NCI-H774 (cell line): ENCODE measurements at regions not wholly inside any gene's neighbourhood (a gene's known extent, or its start where the extent isn't known, plus 50 kb on each side); places are given as distances from the start of the nearest gene placed in this dataset.

ENCODE experiments used
- DNase-seq: peaks from one replicate; lab custom pipeline; 2025; lab: John Stamatoyannopoulos, UW

DNA sequence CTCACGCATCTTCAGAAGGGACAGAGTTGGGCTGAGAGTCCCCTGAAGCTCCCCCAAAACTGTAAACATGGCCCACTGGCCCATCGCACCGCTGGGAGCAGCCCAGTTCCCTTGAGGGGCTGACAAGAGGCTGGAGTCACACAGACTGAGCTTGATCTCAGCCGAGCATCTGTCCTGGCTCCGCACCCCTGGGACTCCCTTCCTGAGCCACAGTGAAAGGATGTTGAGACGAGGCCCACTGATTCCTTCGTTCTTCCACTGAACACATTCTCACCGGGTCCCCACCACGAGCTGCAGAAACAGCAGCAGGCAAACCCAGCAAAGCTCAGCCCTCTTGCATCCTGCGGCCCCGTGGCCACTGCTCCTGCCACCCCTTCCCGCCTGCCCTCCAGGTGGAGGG lies 145.9 kb upstream of the CIBAR2 start:
- no peak for DNase-seq

DNA sequence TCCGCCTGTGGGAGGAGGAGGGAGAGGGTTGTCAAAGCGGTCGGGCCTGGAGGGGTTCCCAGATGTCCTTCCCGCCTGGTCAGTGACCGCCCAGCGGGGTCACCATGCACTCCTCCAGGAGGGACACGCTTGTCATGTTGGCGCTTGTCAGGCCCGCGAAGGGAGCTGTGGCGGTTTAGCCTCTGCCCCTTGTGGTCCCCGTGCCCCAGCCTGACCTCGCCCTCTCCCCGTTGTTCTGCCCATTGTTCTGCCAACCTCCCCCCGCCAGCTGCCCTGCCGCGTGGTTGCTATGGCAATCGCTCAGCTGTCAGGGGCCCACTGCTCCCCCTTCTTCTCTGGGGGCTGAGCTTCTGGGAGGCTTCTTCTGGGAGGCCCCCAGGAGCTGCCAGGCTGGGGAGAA lies 146.4 kb upstream of the CIBAR2 start:
- no peak for DNase-seq

DNA sequence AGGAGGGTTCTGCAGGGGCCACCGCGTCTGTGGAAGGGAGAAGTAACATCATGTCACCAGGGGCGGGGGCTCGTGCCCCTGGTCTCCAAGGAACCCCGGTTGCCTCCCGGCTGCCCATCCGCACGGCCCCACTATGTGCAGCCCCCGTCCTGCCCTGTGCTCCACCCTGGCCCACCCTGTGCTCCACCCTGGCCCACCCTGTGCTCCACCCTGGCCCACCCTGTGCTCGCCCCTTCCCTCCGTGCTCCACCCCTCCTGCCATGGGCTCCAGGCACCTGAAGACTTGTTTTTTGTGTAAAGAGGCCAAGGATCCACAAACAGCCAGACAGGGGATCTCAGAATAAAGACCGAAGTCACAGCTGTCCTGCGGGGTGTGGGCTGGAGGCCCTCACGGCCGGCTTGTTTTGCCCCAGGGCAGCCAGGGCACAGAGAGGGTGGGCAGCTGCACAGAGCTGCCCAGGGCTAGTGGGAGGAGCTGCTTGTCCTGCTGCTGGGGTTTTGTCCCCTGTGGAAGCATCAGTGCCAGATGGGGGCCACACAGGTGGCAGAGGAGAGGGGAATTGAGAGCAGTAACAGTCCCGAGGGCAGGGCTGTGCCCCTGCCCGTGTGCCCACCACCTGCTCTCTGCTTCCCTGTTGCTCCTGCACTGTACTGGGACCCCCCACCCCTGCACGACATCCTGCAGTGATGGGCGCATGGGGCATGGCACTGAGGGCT lies 147.0 kb upstream of the CIBAR2 start:
- no peak for DNase-seq

DNA sequence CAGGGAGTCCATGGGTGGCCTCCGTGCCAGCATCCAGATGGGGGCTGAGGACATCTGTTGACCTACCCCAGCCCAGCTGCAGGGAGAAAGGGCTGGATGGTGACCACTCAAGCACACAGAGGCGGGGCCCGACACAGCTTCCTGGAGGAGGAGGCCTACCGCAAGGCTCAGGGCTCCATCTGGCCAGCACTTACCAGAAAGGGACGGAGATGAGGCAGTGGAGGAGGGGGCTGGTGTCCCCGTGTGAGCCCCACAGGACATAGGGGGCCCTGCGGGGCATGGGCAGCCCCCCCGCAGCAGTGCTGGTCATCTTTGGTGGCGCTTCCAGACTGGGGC lies 147.5 kb upstream of the CIBAR2 start:
- DNase-seq = no peak

DNA sequence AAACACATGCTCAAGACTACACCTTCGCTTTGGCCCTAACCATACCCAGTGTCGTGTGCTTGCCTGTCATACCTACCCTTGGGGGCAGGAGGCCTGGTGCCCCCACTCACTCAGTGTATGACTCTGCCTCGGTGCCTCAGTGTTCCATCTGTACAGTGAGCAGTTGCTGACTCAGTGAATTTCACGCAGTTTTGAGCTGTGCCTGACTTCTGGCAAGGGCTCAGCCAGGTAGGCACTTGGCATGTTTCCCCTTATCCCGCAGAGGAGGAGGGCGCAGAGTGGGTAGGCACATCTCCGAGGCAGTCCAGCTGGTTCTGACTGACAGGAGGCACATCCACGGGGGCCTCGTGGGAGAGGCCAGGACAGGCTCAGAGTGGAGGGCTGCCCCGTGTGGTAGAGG lies 148.9 kb upstream of the CIBAR2 start:
- no peak for DNase-seq

DNA sequence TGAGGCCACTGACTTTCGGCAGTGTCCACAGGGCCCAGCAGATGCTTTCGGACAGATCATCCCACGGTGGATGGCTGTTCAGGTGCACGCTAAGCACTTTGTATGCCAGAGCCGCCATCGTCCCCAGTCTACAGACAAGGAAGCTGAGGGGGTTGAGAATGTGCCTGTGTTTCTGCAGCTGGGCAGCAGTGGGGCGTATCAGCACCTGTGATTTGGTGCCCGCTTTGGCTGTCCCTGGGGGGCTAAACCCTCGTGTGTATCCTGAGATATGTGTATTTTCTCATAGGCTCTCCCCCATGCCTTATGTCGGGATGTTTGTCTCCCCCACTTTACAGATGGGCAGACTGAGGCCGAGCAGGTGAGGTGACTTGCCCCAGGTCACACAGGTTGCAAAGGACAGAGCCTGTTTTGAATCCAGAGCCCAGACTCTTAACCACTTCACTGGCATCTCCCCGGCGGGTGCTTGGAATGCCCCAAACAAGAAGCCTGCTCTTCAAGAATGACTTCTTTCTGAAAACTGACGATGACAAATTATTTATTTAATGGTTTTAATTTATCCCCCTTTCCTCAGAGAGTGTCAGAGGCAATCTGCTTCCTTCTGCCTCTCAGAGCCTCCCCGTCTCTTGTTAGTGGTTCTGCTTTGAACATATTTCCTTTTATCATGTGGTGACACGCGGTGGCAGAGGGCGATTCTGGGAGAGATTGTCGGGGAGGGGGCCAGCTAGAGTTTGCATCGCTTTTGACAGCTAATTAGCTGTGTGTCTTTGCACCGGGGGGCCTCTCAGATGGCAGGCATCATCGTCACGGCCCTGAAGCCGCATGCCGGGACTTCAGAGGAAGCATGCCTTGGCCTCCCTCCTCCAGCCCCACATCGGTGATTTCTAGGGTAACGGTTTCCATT lies 149.6 kb upstream of the CIBAR2 start:
- no peak for DNase-seq

DNA sequence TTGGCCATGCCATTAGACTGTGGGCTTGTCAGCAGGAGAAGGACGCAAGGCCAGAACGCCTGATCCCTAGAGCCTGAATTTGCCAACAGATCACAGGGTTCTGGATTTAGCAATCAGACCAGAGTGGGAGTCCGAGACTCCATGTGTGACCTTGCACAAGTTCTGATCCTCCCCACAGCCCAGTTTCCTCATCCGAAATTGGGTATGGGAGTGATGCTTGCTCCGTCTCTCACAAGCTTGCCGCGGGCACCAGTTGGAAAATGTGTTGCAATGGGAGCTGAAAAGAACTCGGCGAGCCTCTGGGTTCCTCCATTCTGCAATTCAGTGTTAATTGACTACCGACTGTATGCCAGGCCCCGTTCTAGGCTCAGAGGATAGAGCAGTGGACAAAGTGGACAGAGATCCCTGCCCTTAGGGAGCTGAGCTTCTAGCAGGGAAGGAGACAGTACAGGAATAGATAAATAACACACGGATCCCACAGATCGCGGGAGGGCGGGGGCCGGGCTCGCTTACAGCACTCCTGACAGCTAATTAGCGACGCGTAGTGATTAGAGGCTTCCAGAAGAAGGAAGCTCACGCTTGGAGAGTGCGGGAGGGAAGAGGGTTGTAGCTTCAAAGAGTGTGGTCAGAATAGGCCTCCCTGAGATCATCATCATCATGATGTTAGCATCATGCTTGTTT lies 150.4 kb upstream of the CIBAR2 start:
- no peak for DNase-seq

DNA sequence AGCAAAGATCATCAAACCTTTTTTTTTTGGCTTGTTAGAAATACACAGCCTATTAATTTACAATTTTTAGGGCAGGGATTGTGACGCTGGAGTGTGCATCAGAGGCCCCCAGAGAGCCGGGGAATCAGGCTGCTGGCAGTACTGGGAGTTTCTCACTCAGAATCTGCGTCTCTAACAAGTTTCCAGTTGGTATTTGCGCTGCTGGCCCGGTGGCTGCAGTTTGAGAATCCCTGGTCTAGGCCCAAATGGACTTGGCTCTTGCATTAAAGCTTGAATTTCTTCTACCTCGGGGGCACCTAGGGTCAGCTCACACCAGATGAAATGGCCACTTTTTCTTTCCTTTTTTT lies 150.9 kb upstream of the CIBAR2 start:
- DNase-seq = no peak

DNA sequence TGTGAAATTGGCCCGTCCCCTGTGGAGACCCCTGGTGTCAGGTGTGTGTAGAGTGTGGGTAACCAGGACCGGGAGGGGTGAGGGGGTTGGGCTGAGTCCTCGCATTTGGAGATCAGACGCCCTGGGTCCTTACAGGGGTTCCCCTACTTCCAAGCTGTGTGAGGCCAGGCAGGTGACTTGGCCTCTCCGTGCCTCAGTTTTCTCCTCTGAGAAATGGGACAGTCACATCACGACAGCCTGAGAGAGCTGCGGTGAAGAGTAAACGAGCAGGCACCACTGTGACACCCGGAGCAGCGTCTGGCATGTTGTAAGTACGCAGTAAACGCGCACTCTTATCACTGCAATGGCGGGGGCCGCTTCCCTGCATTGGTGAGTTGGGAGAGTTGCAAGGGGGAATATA lies 152.5 kb upstream of the CIBAR2 start:
- DNase-seq = no peak

DNA sequence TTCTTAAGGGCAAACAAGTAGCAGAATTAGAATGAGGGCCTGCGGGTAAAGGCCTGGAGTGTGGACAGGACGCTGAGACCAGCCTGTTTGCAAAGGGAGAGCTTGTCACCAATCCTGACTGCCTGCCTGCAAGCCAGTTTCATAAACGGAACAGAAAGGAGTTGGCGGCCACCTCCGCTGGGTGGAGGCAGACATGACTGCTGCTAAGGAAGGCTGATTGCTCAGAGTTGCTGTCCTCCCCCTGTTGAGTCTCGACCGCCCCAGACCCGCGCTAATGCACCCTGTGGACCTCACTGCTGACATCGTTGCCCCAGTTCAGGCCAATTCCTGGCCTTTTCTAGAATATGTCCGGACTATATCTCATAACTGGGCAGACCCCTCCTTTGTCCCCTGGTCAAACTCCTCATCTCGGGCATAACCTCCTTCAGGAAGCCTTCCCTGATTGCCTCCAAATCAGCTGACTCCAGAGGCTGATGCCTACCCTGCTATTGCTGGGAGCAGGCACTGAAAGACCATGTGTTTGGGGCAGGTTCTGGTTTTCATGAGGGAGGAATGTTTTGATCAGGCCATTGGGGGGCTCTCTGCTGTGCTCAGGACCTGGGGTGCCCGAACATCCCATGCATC lies 153.0 kb upstream of the CIBAR2 start:
- DNase-seq = no peak

DNA sequence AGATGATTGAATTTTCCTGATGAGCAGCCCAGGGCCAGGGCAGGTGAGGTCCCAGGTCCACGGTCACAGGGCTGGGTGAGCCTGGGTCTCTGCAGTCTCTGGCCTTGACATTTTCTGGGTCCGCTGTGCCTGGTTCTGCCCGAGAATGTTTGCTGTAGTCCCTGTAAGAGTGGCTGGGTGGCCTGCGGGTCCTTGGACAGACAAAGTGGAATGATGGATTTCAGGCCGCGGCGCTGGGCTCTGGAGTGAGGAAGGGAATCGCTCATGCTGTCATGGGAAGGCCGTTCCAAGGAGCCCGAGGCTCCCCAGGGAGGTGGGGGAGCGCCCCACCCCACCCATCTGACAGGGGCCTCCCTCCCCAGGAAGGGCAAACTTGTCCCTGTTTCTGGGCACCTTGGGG lies 153.5 kb upstream of the CIBAR2 start:
- no peak for DNase-seq

DNA sequence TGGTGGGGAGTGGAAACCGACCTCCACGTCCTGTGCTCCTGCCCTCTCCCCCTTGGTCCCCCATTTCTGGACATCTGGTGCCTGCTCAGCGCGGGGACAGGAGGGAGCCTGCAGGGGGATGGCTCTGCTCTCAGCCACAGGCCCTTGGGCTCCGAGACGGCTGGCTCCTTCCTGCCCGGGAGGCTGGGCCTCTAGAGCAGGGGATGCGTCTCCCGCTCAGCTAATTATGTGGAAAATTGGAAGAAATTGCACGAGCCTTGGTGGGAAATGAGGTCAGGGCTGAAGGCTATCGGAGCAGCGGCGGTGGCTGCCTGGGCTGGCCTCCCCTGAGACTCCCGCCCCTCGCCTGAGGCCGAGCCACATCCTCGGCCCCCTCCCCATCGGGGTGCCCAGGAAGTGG lies 154.6 kb upstream of the CIBAR2 start:
- no peak for DNase-seq

DNA sequence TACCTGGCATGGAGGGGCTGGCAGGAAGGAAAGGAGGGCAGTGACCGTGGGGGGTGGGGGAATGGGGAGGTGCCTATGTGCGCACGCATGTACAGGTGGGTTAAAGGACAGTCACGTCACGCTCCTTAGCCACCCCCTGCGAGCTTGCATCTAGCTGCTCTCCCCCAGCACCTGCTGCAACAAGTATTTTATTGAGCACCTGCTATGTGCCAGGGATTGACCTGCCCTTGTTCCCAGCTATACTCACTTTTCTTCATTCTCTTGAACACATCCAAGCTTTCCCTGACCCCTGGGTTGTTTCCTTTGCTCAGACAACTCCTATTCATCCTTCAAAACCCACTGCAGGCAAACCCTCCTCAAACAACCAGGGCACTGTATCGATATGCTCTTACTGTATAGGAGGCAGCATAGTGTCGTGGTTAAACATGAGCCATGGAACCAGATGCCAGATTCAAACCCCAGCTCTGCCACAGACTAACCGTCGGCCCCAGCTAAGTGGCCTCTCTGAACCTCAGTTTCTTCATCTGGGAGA lies 155.2 kb upstream of the CIBAR2 start:
- no peak for DNase-seq

DNA sequence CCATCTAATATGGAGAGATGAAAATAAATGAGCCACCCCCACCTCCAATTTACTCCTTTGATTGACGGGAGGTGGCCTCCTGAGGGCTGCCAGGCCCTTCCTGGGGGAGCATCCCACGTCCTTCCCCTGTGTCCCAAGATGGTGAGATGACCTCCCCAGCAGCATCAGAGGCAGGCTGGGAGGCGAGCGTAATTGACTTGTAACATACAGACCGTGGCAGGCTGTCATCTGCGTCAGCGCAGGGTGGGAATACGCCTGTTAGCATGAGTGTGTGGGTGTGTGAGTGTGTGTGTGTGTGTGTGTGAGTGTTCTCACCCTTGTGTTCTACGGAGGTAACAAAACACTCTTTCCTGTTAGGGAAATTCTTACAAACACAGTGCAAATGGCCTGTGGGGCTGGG lies 156.9 kb upstream of the CIBAR2 start:
- no peak for DNase-seq

DNA sequence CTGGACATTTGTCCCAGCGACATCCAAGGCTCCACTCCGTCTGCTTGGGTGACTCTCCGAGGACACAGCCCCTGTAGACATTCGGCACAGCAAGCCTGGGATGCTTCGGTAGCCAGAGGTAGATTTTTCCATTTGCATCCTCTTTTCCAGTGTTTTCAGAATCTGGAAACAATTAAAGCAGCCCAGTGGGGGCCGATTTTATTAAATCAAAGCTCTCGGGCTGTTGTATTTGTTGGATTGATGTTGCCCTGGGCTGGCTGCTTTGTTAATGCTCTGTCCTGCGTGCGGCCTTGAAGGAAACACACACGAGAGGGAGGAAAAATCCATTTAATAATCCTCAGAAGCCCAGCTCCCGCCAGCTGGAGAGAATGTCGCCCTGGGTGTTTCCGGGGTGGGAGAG lies 158.1 kb upstream of the CIBAR2 start:
- no peak for DNase-seq

DNA sequence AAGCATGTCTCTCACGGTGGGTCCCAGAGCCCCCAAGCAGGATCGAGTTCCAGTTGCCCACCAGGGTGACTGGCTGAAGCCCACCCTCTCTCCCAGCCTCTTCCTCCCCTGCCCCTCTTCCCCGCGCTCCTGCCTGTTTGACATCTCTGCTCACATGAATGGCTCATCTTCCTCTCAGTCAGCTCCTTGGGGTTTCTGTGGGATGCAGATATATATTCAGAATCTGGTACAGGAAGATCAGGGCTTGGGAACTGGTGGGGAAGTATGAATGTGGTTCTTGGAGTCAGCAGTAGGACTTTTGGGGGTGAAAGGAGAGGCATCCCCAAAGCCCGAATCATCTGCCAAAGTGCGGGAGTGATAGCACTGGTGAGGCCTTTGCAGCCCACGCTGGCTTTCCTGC lies 158.9 kb upstream of the CIBAR2 start:
- DNase-seq = no peak

DNA sequence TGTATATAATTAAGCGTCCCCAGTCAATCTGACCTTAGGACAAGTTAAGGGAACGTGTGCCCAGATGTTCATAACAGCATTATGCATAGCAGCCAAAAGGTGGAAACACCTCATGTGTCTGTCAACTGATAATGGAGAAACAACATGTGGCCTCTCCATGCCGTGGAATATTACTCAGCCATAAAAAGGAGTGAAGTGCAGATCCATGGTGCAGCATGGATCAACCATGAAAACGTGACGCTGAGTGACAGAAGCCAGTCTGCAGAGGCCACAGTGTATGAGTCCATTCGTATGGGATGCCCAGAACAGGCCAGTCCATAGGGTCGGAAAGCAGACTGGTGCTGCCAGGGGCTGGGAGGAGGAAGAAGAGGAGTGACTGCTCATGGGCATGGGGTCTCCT lies 161.0 kb upstream of the CIBAR2 start:
- no peak for DNase-seq

DNA sequence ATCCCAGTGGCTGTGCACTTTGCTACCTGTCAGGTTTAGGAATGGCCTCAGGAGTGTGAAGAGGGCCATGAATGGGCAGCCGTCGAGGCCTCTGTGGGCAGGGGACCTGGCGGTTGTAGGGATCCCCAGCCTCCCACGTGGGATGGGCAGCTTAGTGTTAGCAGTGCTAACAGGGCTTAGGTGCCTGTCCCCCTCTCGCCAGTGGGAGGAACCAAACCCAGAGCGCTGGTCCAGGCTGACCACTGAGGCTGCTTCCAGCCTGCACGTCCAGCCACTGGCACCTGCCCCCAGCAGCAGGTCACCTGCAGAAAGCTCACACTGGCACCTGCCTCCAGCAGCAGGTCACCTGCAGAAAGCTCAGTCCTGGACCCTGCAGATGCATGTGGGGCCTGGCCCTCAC lies 162.2 kb upstream of the CIBAR2 start:
- DNase-seq = no peak

DNA sequence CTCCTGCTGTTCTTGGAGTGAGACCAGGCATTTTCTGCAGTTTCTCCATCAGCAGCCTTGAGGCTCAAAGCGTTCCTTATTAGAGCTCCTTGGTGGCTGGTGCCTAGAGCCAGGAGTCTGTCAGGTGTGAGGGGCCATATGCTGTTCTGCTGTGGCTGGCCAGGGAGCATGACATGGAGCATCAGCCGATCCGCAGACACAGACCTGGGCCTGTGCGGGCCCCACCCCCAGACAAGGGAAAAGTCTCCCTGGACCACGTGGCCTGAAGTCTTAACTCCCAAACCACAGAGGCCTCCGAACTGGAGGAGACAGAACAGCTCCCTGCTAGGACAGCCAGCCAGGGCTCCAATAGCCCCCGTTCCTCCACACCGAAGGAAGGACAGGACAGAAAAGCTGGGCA lies 162.7 kb upstream of the CIBAR2 start:
- DNase-seq = no peak

DNA sequence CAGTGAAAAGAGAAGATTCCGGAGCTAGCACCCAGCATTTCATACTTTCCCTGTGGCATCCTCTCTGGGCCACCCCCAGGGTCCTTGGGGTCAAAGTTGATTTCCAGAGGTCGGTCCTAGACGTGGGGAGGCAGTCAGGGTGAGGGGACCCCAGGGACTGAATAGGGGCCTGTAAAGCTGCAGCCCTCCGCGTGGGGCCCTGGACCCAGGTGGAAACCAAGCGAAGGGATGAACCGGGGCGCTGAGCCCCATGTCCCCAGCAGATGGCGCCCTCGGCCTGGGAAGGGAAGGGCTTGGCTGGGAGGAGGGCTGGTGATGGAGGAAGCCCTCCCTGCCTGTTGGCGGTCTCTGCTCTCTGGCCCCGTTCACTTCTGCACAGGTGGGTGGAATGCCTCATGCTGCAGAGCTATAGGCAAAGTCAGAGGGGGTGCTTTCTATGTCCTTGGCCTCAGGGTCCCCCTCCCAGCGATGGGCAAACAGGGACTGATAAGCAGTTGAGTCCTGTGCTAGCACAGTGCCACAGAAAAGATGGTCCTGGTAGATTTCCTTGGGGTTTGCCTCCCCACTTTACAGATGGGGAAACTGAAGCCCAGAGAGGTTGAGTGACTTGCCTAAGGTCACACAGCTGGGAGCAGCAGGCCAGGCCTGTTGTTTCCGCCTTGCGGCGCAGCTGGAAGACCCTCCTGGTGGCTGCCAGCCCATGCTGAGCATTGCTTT lies 163.4 kb upstream of the CIBAR2 start:
- no peak for DNase-seq

DNA sequence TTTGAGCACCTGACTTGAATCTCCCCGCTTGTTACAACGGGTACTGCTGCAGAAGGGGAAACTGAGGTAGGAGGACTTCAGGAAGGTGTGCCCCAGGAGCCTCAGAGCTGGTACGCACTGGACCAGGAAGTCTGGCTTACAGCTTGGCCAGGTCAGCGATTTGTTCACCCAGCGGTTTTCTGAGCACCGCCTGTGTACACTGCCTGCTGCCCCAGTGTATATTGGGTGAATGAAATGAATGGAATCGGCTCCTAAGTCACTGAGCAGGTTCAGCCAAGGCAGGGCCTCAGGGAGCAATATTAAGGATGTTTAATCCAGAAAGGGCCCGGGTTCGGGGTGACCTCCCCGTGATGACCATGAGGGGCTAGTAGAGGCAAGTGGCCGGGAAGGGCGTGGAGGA lies 164.0 kb upstream of the CIBAR2 start:
- DNase-seq = no peak

DNA sequence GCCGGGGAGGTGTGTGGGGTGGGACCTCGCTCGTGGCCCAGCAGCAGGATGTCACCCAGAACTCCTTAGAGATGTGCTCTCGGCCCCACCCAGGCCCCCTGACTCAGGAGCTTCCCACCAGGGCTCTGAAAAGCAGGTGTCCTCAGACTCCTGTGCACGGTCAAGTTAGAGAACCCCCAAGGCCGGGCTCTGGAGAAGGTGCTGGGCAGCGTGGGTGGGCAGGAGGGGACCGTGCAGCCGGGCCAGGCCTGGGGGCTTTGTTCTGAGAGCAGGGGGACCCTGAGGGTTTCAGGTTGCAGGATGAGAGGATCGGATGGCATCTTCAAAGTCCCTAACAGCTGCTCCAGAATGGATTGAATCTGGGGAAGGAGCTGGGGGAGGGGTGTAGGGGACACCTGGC lies 164.4 kb upstream of the CIBAR2 start:
- DNase-seq = no peak
